Heart left ventricle (tissue), 16 donors: ENCODE measurements at regions not wholly inside any gene's neighbourhood (a gene's known extent, or its start where the extent isn't known, plus 50 kb on each side); places are given as distances from the start of the nearest gene placed in this dataset.

Experiments used
- ATAC-seq, 4 donors: fragments of 200-7000 bp; cut with Tn5 transposase; one replicate each; pipeline ENCODE4 v1.9.1; 2020 to 2022; ENCODE audit warnings: moderate library complexity in 4 of 4, mild to moderate bottlenecking in 3 of 4, moderate number of reproducible peaks in 1 of 4
- DNase-seq, 5 donors: peaks; one replicate each; pipeline ENCODE4 v3.0.0-alpha.2; 2020
- H3K27ac ChIP-seq, 12 donors: fragments of 200-600 bp; sonication (generic) in 4 of 12; one replicate each; pipeline versions ENCODE4 v1.5.0 to v1.8.0; 2016 to 2022; ENCODE audit warnings: mild to moderate bottlenecking in 2 of 12
- H3K27me3 ChIP-seq, 9 donors: fragments of 200-600 bp; sonication (generic) in 2 of 9; one replicate each; pipeline versions ENCODE4 v1.5.1 to v1.8.0; 2016 to 2022; ENCODE audit warnings: mild to moderate bottlenecking in 3 of 9
- H3K36me3 ChIP-seq, 9 donors: fragments of 200-600 bp; sonication (generic) in 2 of 9; one replicate each; pipeline versions ENCODE4 v1.5.0 to v1.8.0; 2018 to 2022; ENCODE audit warnings: mild to moderate bottlenecking in 2 of 9
- H3K4me1 ChIP-seq, 12 donors: fragments of 200-600 bp; sonication (generic) in 4 of 12; one replicate each; pipeline versions ENCODE4 v1.5.0 to v1.8.0; 2016 to 2022; ENCODE audit warnings: mild to moderate bottlenecking in 3 of 12
- H3K4me3 ChIP-seq, 12 donors: fragments of 200-600 bp; sonication (generic) in 4 of 12; one replicate each; pipeline versions ENCODE4 v1.5.0 to v1.8.0; 2017 to 2022; ENCODE audit warnings: mild to moderate bottlenecking in 9 of 12, moderate library complexity in 4 of 12
- H3K9me3 ChIP-seq, 12 donors: fragments of 200-600 bp; sonication (generic) in 4 of 12; one replicate each; pipeline versions ENCODE4 v1.5.0 to v1.8.0; 2016 to 2022; ENCODE audit warnings: mild to moderate bottlenecking in 1 of 12
- POLR2A ChIP-seq, 2 donors: fragments of 450-650 bp; IDR thresholded peaks; one replicate each; pipeline ENCODE4 v1.6.1; 2017; ENCODE audit warnings: antibody characterized with exemption in 2 of 2, mild to moderate bottlenecking in 2 of 2, moderate library complexity in 2 of 2
- WGBS, 4 donors: extraction: QIAGEN DNeasy Blood & Tissue Kit in 2 of 4; methylation state at CpG; one replicate each; pipeline versions ENCODE4 v1.1.5 to v1.1.7; 2013 to 2018; 5-methylcytosine and 5-hydroxymethylcytosine counted together
- intact Hi-C, 10 donors: fragments of 100-400 bp; cut with DNase I; formaldehyde crosslinking; loops; one replicate each; pipeline versions ENCODE4 v1.11.1 to v1.14.2; 2022
- TF ChIP-seq, protein P1 (sequence below), 12 donors: fragments of 200-600 bp; sonication (generic) in 4 of 12; IDR thresholded peaks; one replicate each; pipeline versions ENCODE4 v1.5.0 to v1.8.0; 2018 to 2022; ENCODE audit warnings: antibody characterized with exemption in 12 of 12, mild to moderate bottlenecking in 5 of 12
- donor health status: ischemic (EF 13 %, LVEDD 7.1; RV severe dilation, severe dysfunction).
- donor health status: healthy with polysubstance abuse.
- donor health status: DM: no; HTN: yes; CAD: no.
- donor health status: DM: no; HTN: no; CAD: no.
- donor health status: ischemic (EF 25% LVEDD 6.9; RV normal size, moderate dysfunction).
- donor health status: ischemic (EF 25% LVEDD 5.7; RV mildly dilated, moderate dysfunction).
- donor health status: healthy.
- donor health status: DM: yes; HTN: yes; CAD: no.
- donor health status: ischemic (EF 35%, LVEDD 5.7; RV mildly dilated, moderate dysfunction).
- donor health status: nonischemic (EF 11% LVEDD 7.7; RV severe dilation, severe dysfunction).
- donor health status: DM: yes; HTN: yes; CAD: no.
- donor health status: PGD.
- donor health status: ischemic (EF 29% LVEDD 5.4; RV normal size, mild dysfunction).
- donor health status: nonischemic (EF 23%, LVEDD 6.1; RV moderate dilation, normal function).

DNA sequence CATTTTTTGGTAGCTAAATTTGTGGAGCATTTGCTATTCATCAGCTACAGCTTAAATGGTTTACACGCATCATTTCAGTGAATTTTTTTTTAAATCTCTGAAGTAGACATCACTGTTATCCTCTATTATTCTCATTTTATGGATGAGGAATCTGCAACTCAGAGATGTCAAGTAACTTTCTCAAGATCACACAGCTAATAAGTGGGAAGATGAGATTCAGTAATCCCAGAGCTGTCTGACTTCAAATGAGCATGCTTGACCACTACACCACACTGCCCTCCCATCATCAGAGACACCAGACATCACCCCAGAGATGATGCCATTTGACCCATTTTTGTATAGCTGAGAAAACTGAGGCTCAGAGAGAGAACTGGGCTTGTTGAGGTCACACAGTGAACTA, 116.4 kb downstream of the RRAGC start:
- ATAC-seq (no peak), DNase-seq (no peak)
- 95 to 97% (median 97%) methylated on average over 1 of the region's 1 CpG for WGBS, 4 donors
- Histone ChIP-seq H3K9me3 (no peaks in the 10 kb centered on the region), H3K27me3 (no peaks in the 10 kb centered on the region), H3K4me3 (no peak overlapping the region), H3K36me3 (no peaks in the 10 kb centered on the region), H3K27ac (no peak overlapping the region), H3K4me1 (peaks cover 0 to 13% (median 0%) of the 10 kb centered on the region in 12 donors)
- TF ChIP-seq, protein P1, sequence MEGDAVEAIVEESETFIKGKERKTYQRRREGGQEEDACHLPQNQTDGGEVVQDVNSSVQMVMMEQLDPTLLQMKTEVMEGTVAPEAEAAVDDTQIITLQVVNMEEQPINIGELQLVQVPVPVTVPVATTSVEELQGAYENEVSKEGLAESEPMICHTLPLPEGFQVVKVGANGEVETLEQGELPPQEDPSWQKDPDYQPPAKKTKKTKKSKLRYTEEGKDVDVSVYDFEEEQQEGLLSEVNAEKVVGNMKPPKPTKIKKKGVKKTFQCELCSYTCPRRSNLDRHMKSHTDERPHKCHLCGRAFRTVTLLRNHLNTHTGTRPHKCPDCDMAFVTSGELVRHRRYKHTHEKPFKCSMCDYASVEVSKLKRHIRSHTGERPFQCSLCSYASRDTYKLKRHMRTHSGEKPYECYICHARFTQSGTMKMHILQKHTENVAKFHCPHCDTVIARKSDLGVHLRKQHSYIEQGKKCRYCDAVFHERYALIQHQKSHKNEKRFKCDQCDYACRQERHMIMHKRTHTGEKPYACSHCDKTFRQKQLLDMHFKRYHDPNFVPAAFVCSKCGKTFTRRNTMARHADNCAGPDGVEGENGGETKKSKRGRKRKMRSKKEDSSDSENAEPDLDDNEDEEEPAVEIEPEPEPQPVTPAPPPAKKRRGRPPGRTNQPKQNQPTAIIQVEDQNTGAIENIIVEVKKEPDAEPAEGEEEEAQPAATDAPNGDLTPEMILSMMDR (IDR thresholded peaks at IDR 0.05) = no peak
- intact Hi-C loops = no loop called here

DNA sequence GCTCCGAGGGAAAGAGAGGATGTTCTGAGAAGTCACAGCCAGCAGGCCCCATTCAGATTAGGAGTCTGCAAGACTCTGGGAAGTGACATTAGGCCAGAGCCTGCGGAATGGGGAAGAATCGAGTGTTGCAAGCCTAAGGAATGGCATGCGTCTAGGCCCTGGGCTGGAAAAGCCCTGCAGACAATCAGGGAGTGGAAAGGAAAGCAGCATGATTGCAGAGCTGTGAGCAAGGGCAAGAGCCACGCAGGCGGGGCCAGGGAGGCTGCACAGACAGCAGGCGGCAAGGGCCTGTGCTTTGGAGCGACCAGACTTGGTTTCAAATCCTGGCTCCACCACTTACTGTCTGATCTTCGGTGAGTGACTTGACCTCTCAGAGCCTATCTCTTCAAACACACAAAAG, 118.2 kb downstream of the RRAGC start:
- TF ChIP-seq POLR2A (IDR thresholded peaks at IDR 0.05) = no peak
- TF ChIP-seq, protein P1 (IDR thresholded peaks at IDR 0.05) = no peak
- WGBS, 4 donors = 77 to 83% (median 80%) methylated on average over 9 of the region's 9 CpGs

DNA sequence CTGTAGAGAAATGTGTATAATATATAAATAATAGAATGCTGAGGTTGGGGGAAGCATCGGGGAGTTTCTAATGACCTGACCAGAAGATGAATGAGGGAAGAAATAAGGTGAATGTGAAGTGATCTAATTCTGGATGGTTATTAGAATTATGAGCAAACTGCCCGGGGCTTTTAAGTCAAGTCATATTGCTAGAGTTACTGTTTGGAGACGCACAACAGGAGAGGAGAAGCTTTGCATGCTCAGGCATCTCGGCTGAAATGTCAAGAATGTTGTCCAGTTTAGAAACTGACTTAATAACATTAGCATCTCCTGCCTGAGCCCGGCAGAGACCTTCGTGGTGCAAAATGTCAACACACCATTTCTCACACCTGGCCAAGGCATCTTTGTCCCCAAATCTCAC, 119.1 kb downstream of the RRAGC start:
- TF ChIP-seq POLR2A (IDR thresholded peaks at IDR 0.05) = no peak
- TF ChIP-seq, protein P1 (IDR thresholded peaks at IDR 0.05) = no peak
- intact Hi-C loops = no loop called here

More for the DNA sequence above, 118.2 kb downstream of the RRAGC start:
- intact Hi-C loops = no loop called here
- DNase-seq = no peak
- ATAC-seq = peak in 1 of 4 donors; percentile 22
- Histone ChIP-seq H3K27me3 (no peaks in the 10 kb centered on the region), H3K27ac (no peak overlapping the region), H3K36me3 (no peaks in the 10 kb centered on the region), H3K9me3 (no peaks in the 10 kb centered on the region), H3K4me1 (peaks cover 0 to 7% (median 0%) of the 10 kb centered on the region in 12 donors), H3K4me3 (no peak overlapping the region)

DNA sequence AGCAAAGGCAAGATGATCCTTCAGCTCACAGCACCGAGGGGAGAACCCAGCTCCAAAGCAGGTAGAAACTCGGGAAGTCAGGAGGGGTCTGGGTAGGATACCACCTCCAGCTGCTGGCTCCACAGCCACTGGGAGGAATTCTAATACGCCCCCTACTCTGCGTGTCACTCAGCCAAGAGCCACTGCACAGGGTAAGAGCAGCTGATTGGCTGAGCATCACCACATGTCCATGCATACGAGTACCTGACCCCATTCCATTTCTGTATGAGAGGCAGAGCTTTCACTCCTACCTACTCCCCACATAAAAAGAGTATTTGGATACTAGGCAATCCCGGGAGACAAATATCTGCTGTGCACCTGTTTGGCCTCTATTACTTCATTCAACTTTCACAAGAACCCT, 121.4 kb downstream of the RRAGC start:
- no peak overlapping the region for H3K4me3 ChIP-seq
- WGBS, 4 donors = 80 to 87% (median 86%) methylated on average over 6 of the region's 6 CpGs
- ATAC-seq (no peak), DNase-seq (no peak)
- TF ChIP-seq, protein P1 (IDR thresholded peaks at IDR 0.05) = no peak
- no peak for TF ChIP-seq POLR2A (IDR thresholded peaks at IDR 0.05)
- H3K27ac ChIP-seq = no peak overlapping the region
- intact Hi-C loops = no loop called here
- no peaks in the 10 kb centered on the region for H3K9me3 ChIP-seq
- peaks cover 0 to 7% (median 0%) of the 10 kb centered on the region in 12 donors for H3K4me1 ChIP-seq
- peaks cover 0 to 3% (median 0%) of the 10 kb centered on the region in 9 donors for H3K27me3 ChIP-seq
- H3K36me3 ChIP-seq = no peaks in the 10 kb centered on the region

More for the DNA sequence above, 119.1 kb downstream of the RRAGC start:
- H3K4me1 ChIP-seq = peaks cover 0 to 7% (median 0%) of the 10 kb centered on the region in 12 donors
- H3K4me3 ChIP-seq = no peak overlapping the region
- 47 to 55% (median 53%) methylated on average over 6 of the region's 6 CpGs for WGBS, 4 donors
- peak in 3 of 4 donors; percentile 26 to 77 (median 61) for ATAC-seq
- no peaks in the 10 kb centered on the region for H3K9me3 ChIP-seq
- H3K36me3 ChIP-seq = no peaks in the 10 kb centered on the region
- H3K27ac ChIP-seq = no peak overlapping the region
- no peak for DNase-seq
- peaks cover 0 to 1% (median 0%) of the 10 kb centered on the region in 9 donors for H3K27me3 ChIP-seq
